GM12892 (cell line): ENCODE measurements at regions not wholly inside any gene's neighbourhood (a gene's known extent, or its start where the extent isn't known, plus 50 kb on each side); places are given as distances from the start of the nearest gene placed in this dataset.

Experiments used
- POLR2AphosphoS5 ChIP-seq: IDR thresholded peaks from 2 replicates; pipeline ENCODE4 v1.6.1; 2011; ENCODE audit warnings: low read depth, low read length, control low read depth
- TAF1 ChIP-seq: IDR thresholded peaks from 2 replicates; pipeline ENCODE4 v1.6.1; 2011; ENCODE audit warnings: low read depth, mild to moderate bottlenecking, control low read depth, low read length, borderline replicate concordance

GRCh38 chr10:78335371-78335690, 301.7 kb downstream of the RPS24 start:
- TF ChIP-seq POLR2AphosphoS5: no peak
- no peak for TF ChIP-seq TAF1
